Liver (tissue), 8 donors: ENCODE measurements at regions not wholly inside any gene's neighbourhood (a gene's known extent, or its start where the extent isn't known, plus 50 kb on each side); places are given as distances from the start of the nearest gene placed in this dataset.

Experiments
- DNase-seq: peaks from one replicate; pipeline ENCODE4 v3.0.0-alpha.2; 2017; ENCODE audit warnings: low spot score
- H3K27ac ChIP-seq, 2 donors: one replicate each; pipeline ENCODE4 v1.7.0; 2013; ENCODE audit warnings: inconsistent platforms in 2 of 2, low read length in 2 of 2, control low read depth in 1 of 2, low read depth in 1 of 2, mild to moderate bottlenecking in 1 of 2
- H3K27me3 ChIP-seq, 4 donors: one replicate each; pipeline versions ENCODE4 v1.6.1 to v1.7.0; 2013; ENCODE audit warnings: low read length in 3 of 4, inconsistent platforms in 1 of 4, mild to moderate bottlenecking in 1 of 4, moderate library complexity in 1 of 4; ENCODE audit not compliant: control insufficient read depth in 4 of 4, insufficient read depth in 4 of 4
- H3K36me3 ChIP-seq, 4 donors: one replicate each; pipeline versions ENCODE4 v1.6.1 to v1.7.0; 2013; ENCODE audit warnings: low read length in 3 of 4, mild to moderate bottlenecking in 3 of 4, low read depth in 1 of 4, moderate library complexity in 1 of 4; ENCODE audit not compliant: control insufficient read depth in 4 of 4, insufficient read depth in 3 of 4
- H3K4me1 ChIP-seq, 4 donors: one replicate each; pipeline versions ENCODE4 v1.6.1 to v1.7.0; 2013; ENCODE audit warnings: low read length in 3 of 4, mild to moderate bottlenecking in 3 of 4, moderate library complexity in 1 of 4; ENCODE audit not compliant: control insufficient read depth in 4 of 4, insufficient read depth in 4 of 4
- H3K4me3 ChIP-seq, 3 donors: one replicate each; pipeline versions ENCODE4 v1.6.1 to v1.7.0; 2013; ENCODE audit warnings: low read length in 3 of 3, control low read depth in 1 of 3, low read depth in 1 of 3, mild to moderate bottlenecking in 1 of 3
- H3K9ac ChIP-seq, 2 donors: one replicate each; pipeline ENCODE4 v1.7.0; 2013; ENCODE audit warnings: low read length in 2 of 2, mild to moderate bottlenecking in 2 of 2, moderate library complexity in 2 of 2, control low read depth in 1 of 2, low read depth in 1 of 2
- H3K9me3 ChIP-seq, 4 donors: one replicate each; pipeline versions ENCODE4 v1.6.1 to v1.7.0; 2013; ENCODE audit warnings: low read length in 3 of 4; ENCODE audit not compliant: control insufficient read depth in 4 of 4
- EGR1 ChIP-seq, 2 donors: IDR thresholded peaks; 2 replicates each; pipeline ENCODE4 v1.6.1; 2016 to 2018; ENCODE audit warnings: antibody characterized with exemption in 2 of 2, low read depth in 2 of 2
- FOXA1 ChIP-seq: IDR thresholded peaks from 2 replicates; pipeline ENCODE4 v1.6.1; 2016; ENCODE audit warnings: antibody characterized with exemption
- FOXA2 ChIP-seq: IDR thresholded peaks from 2 replicates; pipeline ENCODE4 v1.6.1; 2016; ENCODE audit warnings: antibody characterized with exemption
- HNF4A ChIP-seq, 2 donors: conservative IDR thresholded peaks; 2 replicates each; pipeline ENCODE4 v1.6.1; 2016; ENCODE audit warnings: antibody characterized with exemption in 2 of 2, mild to moderate bottlenecking in 2 of 2
- MAX ChIP-seq: IDR thresholded peaks from 2 replicates; pipeline ENCODE4 v1.6.1; 2016; ENCODE audit warnings: antibody characterized with exemption
- RXRA ChIP-seq, 2 donors: IDR thresholded peaks; 2 replicates each; pipeline ENCODE4 v1.6.1; 2017 to 2018; ENCODE audit warnings: antibody characterized with exemption in 2 of 2, mild to moderate bottlenecking in 1 of 2
- SP1 ChIP-seq: IDR thresholded peaks from 2 replicates; pipeline ENCODE4 v1.6.1; 2018; ENCODE audit warnings: antibody characterized with exemption, mild to moderate bottlenecking
- TAF1 ChIP-seq: conservative IDR thresholded peaks from 2 replicates; pipeline ENCODE4 v1.6.1; 2016; ENCODE audit warnings: antibody characterized with exemption, mild to moderate bottlenecking
- WGBS: extraction: QIAGEN DNeasy Blood & Tissue Kit; methylation state at CpG from one replicate; pipeline ENCODE4 v1.1.7; 2013; 5-methylcytosine and 5-hydroxymethylcytosine counted together
- TF ChIP-seq, protein P1 (sequence below): fragments of 150-350 bp; IDR thresholded peaks from 2 replicates; pipeline ENCODE4 v1.5.1; 2017; ENCODE audit warnings: improper control_type of control experiment, low read depth, low read length; ENCODE audit not compliant: missing input control
- TF ChIP-seq, protein P2 (sequence below): IDR thresholded peaks from 2 replicates; pipeline ENCODE4 v1.6.1; 2016; ENCODE audit warnings: antibody characterized with exemption, mild to moderate bottlenecking
- TF ChIP-seq, protein P3 (sequence below): IDR thresholded peaks from 2 replicates; pipeline ENCODE4 v1.6.1; 2016; ENCODE audit warnings: antibody characterized with exemption
- donor health status: healthy.
- donor health status: healthy.
- donor health status: healthy.
- donor health status: healthy.
- donor health status: healthy.

- WGBS: 91% methylated on average over 3 of the region's 3 CpGs
- Histone ChIP-seq H3K27ac (no peak overlapping the region), H3K9ac (no peak overlapping the region), H3K36me3 (no peaks in the 10 kb centered on the region), H3K27me3 (no peaks in the 10 kb centered on the region), H3K4me1 (peaks cover 0 to 5% (median 2%) of the 10 kb centered on the region in 4 donors), H3K4me3 (no peak overlapping the region), H3K9me3 (no peaks in the 10 kb centered on the region)
- TF ChIP-seq SP1 (no peak), RXRA (IDR thresholded peaks at IDR 0.05) (no peak), EGR1 (IDR thresholded peaks at IDR 0.05; ENCODE audit: low read depth in 2 of 2) (no peak), FOXA2 (no peak), FOXA1 (no peak), TAF1 (no peak), HNF4A (conservative IDR thresholded peaks at IDR 0.05) (no peak)
- TF ChIP-seq, protein P1, sequence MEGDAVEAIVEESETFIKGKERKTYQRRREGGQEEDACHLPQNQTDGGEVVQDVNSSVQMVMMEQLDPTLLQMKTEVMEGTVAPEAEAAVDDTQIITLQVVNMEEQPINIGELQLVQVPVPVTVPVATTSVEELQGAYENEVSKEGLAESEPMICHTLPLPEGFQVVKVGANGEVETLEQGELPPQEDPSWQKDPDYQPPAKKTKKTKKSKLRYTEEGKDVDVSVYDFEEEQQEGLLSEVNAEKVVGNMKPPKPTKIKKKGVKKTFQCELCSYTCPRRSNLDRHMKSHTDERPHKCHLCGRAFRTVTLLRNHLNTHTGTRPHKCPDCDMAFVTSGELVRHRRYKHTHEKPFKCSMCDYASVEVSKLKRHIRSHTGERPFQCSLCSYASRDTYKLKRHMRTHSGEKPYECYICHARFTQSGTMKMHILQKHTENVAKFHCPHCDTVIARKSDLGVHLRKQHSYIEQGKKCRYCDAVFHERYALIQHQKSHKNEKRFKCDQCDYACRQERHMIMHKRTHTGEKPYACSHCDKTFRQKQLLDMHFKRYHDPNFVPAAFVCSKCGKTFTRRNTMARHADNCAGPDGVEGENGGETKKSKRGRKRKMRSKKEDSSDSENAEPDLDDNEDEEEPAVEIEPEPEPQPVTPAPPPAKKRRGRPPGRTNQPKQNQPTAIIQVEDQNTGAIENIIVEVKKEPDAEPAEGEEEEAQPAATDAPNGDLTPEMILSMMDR: no peak
- TF ChIP-seq, protein P2, sequence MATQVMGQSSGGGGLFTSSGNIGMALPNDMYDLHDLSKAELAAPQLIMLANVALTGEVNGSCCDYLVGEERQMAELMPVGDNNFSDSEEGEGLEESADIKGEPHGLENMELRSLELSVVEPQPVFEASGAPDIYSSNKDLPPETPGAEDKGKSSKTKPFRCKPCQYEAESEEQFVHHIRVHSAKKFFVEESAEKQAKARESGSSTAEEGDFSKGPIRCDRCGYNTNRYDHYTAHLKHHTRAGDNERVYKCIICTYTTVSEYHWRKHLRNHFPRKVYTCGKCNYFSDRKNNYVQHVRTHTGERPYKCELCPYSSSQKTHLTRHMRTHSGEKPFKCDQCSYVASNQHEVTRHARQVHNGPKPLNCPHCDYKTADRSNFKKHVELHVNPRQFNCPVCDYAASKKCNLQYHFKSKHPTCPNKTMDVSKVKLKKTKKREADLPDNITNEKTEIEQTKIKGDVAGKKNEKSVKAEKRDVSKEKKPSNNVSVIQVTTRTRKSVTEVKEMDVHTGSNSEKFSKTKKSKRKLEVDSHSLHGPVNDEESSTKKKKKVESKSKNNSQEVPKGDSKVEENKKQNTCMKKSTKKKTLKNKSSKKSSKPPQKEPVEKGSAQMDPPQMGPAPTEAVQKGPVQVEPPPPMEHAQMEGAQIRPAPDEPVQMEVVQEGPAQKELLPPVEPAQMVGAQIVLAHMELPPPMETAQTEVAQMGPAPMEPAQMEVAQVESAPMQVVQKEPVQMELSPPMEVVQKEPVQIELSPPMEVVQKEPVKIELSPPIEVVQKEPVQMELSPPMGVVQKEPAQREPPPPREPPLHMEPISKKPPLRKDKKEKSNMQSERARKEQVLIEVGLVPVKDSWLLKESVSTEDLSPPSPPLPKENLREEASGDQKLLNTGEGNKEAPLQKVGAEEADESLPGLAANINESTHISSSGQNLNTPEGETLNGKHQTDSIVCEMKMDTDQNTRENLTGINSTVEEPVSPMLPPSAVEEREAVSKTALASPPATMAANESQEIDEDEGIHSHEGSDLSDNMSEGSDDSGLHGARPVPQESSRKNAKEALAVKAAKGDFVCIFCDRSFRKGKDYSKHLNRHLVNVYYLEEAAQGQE: no peak
- TF ChIP-seq, protein P3, sequence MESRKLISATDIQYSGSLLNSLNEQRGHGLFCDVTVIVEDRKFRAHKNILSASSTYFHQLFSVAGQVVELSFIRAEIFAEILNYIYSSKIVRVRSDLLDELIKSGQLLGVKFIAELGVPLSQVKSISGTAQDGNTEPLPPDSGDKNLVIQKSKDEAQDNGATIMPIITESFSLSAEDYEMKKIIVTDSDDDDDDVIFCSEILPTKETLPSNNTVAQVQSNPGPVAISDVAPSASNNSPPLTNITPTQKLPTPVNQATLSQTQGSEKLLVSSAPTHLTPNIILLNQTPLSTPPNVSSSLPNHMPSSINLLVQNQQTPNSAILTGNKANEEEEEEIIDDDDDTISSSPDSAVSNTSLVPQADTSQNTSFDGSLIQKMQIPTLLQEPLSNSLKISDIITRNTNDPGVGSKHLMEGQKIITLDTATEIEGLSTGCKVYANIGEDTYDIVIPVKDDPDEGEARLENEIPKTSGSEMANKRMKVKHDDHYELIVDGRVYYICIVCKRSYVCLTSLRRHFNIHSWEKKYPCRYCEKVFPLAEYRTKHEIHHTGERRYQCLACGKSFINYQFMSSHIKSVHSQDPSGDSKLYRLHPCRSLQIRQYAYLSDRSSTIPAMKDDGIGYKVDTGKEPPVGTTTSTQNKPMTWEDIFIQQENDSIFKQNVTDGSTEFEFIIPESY: no peak
- no peak for DNase-seq
Measured at GRCh38 chr11:95585069-95585751, 204.4 kb downstream of the FAM76B start.

DNA sequence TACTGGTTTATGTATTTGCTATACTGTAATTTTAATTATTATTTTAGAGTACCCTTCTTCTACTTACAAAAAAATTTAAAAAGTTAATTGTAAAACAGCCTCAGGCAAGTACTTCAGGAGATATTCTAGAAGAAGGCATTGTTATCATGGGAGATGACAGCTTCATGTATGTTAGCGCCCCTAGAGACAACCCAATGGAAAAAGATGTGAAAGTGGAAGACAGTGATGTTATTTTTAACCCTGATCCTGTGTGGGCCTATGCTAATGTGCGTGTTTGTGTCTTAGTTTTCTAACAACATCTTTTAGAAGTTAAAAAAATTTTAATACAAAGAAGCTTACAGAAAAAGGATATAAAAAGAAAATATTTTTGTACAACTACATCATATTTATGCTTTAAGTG is 205.0 kb downstream of the FAM76B start:
- H3K9me3 ChIP-seq: no peaks in the 10 kb centered on the region
- WGBS: 92% methylated on average over 2 of the region's 2 CpGs
- no peaks in the 10 kb centered on the region for H3K36me3 ChIP-seq
- no peak overlapping the region for H3K4me3 ChIP-seq
- no peak overlapping the region for H3K9ac ChIP-seq
- TF ChIP-seq MAX (no peak), FOXA1 (no peak)
- no peak overlapping the region for H3K27ac ChIP-seq
- no peak for DNase-seq
- H3K4me1 ChIP-seq: no peaks in the 10 kb centered on the region
- H3K27me3 ChIP-seq: no peaks in the 10 kb centered on the region
